ENCODE measurements at regions not wholly inside any gene's neighbourhood (a gene's known extent, or its start where the extent isn't known, plus 50 kb on each side); places are given as distances from the start of the nearest gene placed in this dataset.

DNA sequence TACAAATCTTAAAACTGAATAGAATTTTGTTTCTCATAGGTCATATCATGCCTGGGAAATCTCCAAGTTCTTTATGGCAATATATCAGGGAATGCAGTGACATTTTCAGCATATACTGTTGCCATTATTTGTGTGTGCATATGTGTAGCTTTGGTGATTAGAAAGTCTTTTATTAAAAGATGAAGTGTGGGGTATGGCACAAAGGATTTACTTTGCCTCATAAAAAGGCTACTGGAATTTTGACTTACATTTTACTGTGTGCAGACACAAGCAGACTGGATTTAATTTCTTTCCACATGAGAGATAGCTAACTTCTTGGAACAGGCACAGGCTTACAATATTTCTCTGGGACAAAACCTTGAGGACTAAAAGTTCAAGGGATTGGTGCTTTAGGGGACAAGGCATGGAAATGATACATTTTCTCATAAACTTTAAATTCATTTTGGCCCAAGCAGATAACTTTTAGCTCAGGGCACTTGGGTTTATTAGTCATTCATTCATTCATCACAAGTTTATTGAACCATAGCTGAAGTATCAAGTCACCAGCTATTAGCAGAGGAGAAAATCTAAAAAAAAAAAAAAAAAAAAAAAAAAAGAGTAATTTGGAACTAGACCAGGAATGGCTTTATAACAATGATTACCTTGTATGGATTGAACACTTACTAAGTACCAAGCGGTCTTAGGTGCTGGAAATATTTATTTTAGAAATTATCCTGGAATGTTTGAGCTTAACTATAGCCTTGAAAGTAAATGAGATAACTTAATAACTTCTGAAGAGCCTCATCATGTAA is 191.5 kb downstream of the SLIT2 start:
- DNase-seq (no peak), ATAC-seq (ENCODE audit: low FRiP score) (no peak)
- intact Hi-C loops (cut with DNase I) = no loop called here
- Histone ChIP-seq H3K27me3 (ENCODE audit: control insufficient read depth in 1 of 2, insufficient read depth in 2 of 2, low read length in 1 of 2) (no peaks in the 10 kb centered on the region), H3K4me3 (ENCODE audit: low read length in 2 of 2) (no peak overlapping the region), H3K9me3 (ENCODE audit: control insufficient read depth, low read length) (no peaks in the 10 kb centered on the region), H3K4me1 (ENCODE audit: control insufficient read depth in 1 of 2, insufficient read depth in 2 of 2, low read length in 2 of 2) (no peaks in the 10 kb centered on the region), H3K27ac (ENCODE audit: low read depth in 1 of 2, low read length in 2 of 2) (no peak overlapping the region), H3K36me3 (ENCODE audit: control insufficient read depth in 1 of 2, insufficient read depth in 2 of 2, low read length in 1 of 2) (no peaks in the 10 kb centered on the region)
- WGBS, 2 donors = 85 to 92% methylated on average over 1 of the region's 1 CpG

- ATAC-seq (ENCODE audit: low FRiP score) = no peak
- no peak overlapping the region for H3K27ac ChIP-seq (ENCODE audit: low read depth in 1 of 2, low read length in 2 of 2)
These were observed 193.1 kb downstream of the SLIT2 start for GRCh38 chr4:20444599-20445337.

DNA sequence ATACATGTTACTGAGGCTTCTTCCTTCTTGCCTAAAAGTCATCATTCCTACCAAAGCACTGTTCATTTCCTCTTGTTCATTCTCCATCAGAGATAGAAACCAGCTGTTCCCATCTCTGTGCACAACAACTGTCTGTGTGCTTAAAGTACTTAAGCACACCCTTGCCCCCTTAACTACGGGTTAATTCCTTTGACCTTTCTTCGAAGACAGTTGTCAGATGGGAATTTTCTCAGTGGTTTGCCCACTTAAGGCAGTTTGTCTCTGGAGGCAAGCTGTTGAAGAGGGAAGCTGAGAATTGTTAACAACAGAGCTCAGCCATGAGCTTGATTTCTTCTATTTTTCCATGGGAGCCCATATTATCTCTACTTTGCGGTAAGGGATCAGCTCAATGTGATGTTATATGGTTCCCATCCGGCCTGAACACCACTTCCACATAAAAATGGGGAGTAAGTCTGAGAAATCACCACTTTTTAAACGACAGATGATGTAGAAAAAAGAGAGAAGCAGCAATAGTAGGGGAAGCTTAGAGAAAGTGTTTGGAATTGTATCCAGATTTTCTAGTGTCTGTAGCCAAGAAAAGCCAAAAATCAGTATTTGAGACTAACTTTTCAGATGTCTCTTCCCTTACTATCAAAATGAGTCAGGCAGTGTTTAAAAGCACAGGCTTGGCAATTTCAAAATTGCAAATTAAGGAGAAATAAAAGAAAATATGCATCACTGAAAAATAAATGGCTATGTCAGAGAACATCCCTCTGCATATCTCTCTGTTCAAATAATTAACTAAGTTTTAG is 194.4 kb downstream of the SLIT2 start:
- no peaks in the 10 kb centered on the region for H3K36me3 ChIP-seq (ENCODE audit: control insufficient read depth in 1 of 2, insufficient read depth in 2 of 2, low read length in 1 of 2)
- H3K4me1 ChIP-seq (ENCODE audit: control insufficient read depth in 1 of 2, insufficient read depth in 2 of 2, low read length in 2 of 2) = no peaks in the 10 kb centered on the region
- no peak overlapping the region for H3K4me3 ChIP-seq (ENCODE audit: low read length in 2 of 2)
- no peak overlapping the region for H3K27ac ChIP-seq (ENCODE audit: low read depth in 1 of 2, low read length in 2 of 2)
- H3K27me3 ChIP-seq (ENCODE audit: control insufficient read depth in 1 of 2, insufficient read depth in 2 of 2, low read length in 1 of 2) = no peaks in the 10 kb centered on the region
- ATAC-seq (ENCODE audit: low FRiP score) (peak; percentile 40), DNase-seq (no peak)
- WGBS, 2 donors = 41 to 47% methylated on average over 5 of the region's 5 CpGs
- intact Hi-C loops (cut with DNase I) = no loop called here
- no peaks in the 10 kb centered on the region for H3K9me3 ChIP-seq (ENCODE audit: control insufficient read depth, low read length)

More at GRCh38 chr4:20444599-20445337, 193.1 kb downstream of the SLIT2 start:
- Histone ChIP-seq H3K9me3 (ENCODE audit: control insufficient read depth, low read length) (no peaks in the 10 kb centered on the region), H3K36me3 (ENCODE audit: control insufficient read depth in 1 of 2, insufficient read depth in 2 of 2, low read length in 1 of 2) (no peaks in the 10 kb centered on the region), H3K4me3 (ENCODE audit: low read length in 2 of 2) (no peak overlapping the region), H3K4me1 (ENCODE audit: control insufficient read depth in 1 of 2, insufficient read depth in 2 of 2, low read length in 2 of 2) (no peaks in the 10 kb centered on the region), H3K27me3 (ENCODE audit: control insufficient read depth in 1 of 2, insufficient read depth in 2 of 2, low read length in 1 of 2) (no peaks in the 10 kb centered on the region)
- 92 to 93% methylated on average over 3 of the region's 3 CpGs for WGBS, 2 donors
- DNase-seq = no peak
- intact Hi-C loops (cut with DNase I) = no loop called here

GRCh38 chr4:20447103-20447502 is 195.4 kb downstream of the SLIT2 start:
- Histone ChIP-seq H3K36me3 (ENCODE audit: control insufficient read depth in 1 of 2, insufficient read depth in 2 of 2, low read length in 1 of 2) (no peaks in the 10 kb centered on the region), H3K27me3 (ENCODE audit: control insufficient read depth in 1 of 2, insufficient read depth in 2 of 2, low read length in 1 of 2) (no peaks in the 10 kb centered on the region), H3K27ac (ENCODE audit: low read depth in 1 of 2, low read length in 2 of 2) (no peak overlapping the region), H3K4me3 (ENCODE audit: low read length in 2 of 2) (no peak overlapping the region), H3K9me3 (ENCODE audit: control insufficient read depth, low read length) (no peaks in the 10 kb centered on the region), H3K4me1 (ENCODE audit: control insufficient read depth in 1 of 2, insufficient read depth in 2 of 2, low read length in 2 of 2) (no peaks in the 10 kb centered on the region)
- DNase-seq (no peak), ATAC-seq (ENCODE audit: low FRiP score) (no peak)
- intact Hi-C loops (cut with DNase I) = no loop called here
- WGBS, 2 donors = 81 to 86% methylated on average over 2 of the region's 2 CpGs

DNA sequence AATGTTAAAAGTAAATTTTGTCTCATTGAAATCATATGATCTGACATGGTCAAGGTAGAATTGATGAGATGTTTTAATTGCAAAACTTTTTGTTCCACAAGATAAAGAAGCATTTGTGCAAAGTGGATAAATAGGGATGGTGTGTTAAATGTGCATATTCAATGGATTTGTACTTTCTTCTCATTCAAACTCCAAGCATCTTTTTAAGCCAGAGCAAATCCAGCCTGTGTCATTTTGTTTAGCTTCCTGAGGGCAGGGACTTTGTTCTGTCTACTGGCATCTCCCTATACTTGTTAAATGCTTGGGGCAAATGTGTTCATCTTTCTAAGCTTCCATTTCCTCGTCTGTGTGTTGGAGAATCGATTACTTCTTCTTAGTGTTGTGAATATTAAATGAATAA is 200.3 kb downstream of the SLIT2 start:
- Histone ChIP-seq H3K9me3 (ENCODE audit: control insufficient read depth, low read length) (no peaks in the 10 kb centered on the region), H3K27me3 (ENCODE audit: control insufficient read depth in 1 of 2, insufficient read depth in 2 of 2, low read length in 1 of 2) (no peaks in the 10 kb centered on the region), H3K4me1 (ENCODE audit: control insufficient read depth in 1 of 2, insufficient read depth in 2 of 2, low read length in 2 of 2) (no peaks in the 10 kb centered on the region), H3K27ac (ENCODE audit: low read depth in 1 of 2, low read length in 2 of 2) (no peak overlapping the region), H3K4me3 (ENCODE audit: low read length in 2 of 2) (no peak overlapping the region), H3K36me3 (ENCODE audit: control insufficient read depth in 1 of 2, insufficient read depth in 2 of 2, low read length in 1 of 2) (no peaks in the 10 kb centered on the region)
- DNase-seq (no peak), ATAC-seq (ENCODE audit: low FRiP score) (no peak)
- WGBS, 2 donors = 89 to 92% methylated on average over 2 of the region's 2 CpGs
- intact Hi-C loops (cut with DNase I) = no loop called here

DNA sequence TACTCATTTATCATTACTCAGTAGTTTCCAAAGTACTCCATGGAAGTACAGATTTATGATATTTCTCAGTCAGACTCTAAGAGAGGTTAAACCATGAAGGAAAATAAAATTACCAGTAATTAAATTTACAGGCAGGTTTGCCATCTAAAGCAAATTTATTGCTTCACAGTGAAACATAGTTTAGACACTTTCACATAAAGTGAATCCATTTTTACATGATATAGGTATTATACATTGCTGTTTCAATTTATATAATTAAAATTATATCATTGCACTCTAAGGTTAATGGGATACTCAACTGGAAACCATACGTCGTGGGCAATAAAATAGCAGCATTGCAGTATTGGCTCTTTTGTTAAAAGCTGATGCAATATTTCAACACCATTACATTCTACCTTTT is 202.8 kb downstream of the SLIT2 start:
- DNase-seq = no peak
- ATAC-seq (ENCODE audit: low FRiP score) = no peak
- intact Hi-C loops (cut with DNase I) = no loop called here
- WGBS, 2 donors = 88 to 90% methylated on average over 2 of the region's 2 CpGs
- H3K27ac ChIP-seq (ENCODE audit: low read depth in 1 of 2, low read length in 2 of 2) = no peak overlapping the region
- no peaks in the 10 kb centered on the region for H3K36me3 ChIP-seq (ENCODE audit: control insufficient read depth in 1 of 2, insufficient read depth in 2 of 2, low read length in 1 of 2)
- H3K4me1 ChIP-seq (ENCODE audit: control insufficient read depth in 1 of 2, insufficient read depth in 2 of 2, low read length in 2 of 2) = no peaks in the 10 kb centered on the region
- H3K9me3 ChIP-seq (ENCODE audit: control insufficient read depth, low read length) = no peaks in the 10 kb centered on the region
- no peaks in the 10 kb centered on the region for H3K27me3 ChIP-seq (ENCODE audit: control insufficient read depth in 1 of 2, insufficient read depth in 2 of 2, low read length in 1 of 2)
- no peak overlapping the region for H3K4me3 ChIP-seq (ENCODE audit: low read length in 2 of 2)

DNA sequence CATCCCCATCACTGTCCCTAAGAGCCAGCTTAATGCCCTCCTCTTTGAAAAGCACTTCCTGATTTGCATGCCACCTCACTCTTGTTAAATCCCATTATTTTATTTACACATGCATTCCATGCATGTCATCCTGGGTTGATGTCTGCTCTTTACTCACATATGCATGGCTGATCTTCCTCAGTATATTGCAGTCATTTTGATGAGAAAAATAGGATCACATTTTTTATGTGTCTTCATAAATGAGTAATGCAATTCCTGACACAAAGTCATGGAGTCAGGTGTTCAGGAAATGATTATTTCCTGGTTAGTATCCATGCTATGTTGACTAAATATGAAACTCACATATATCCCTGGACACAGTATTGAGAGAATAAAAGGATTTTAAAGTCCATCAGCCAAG is 204.7 kb downstream of the SLIT2 start:
- intact Hi-C loops (cut with DNase I) = no loop called here
- H3K27ac ChIP-seq (ENCODE audit: low read depth in 1 of 2, low read length in 2 of 2) = no peak overlapping the region
- H3K4me3 ChIP-seq (ENCODE audit: low read length in 2 of 2) = no peak overlapping the region
- peaks cover 0 to under 1% of the 10 kb centered on the region in 2 donors for H3K4me1 ChIP-seq (ENCODE audit: control insufficient read depth in 1 of 2, insufficient read depth in 2 of 2, low read length in 2 of 2)
- no peaks in the 10 kb centered on the region for H3K36me3 ChIP-seq (ENCODE audit: control insufficient read depth in 1 of 2, insufficient read depth in 2 of 2, low read length in 1 of 2)
- no peaks in the 10 kb centered on the region for H3K9me3 ChIP-seq (ENCODE audit: control insufficient read depth, low read length)
- ATAC-seq (ENCODE audit: low FRiP score) = no peak
- H3K27me3 ChIP-seq (ENCODE audit: control insufficient read depth in 1 of 2, insufficient read depth in 2 of 2, low read length in 1 of 2) = no peaks in the 10 kb centered on the region
- no peak for DNase-seq

- DNase-seq (no peak), ATAC-seq (ENCODE audit: low FRiP score) (no peak)
- H3K9me3 ChIP-seq (ENCODE audit: control insufficient read depth, low read length) = no peaks in the 10 kb centered on the region
- peaks cover 0 to 2% of the 10 kb centered on the region in 2 donors for H3K4me1 ChIP-seq (ENCODE audit: control insufficient read depth in 1 of 2, insufficient read depth in 2 of 2, low read length in 2 of 2)
- WGBS, 2 donors = 84 to 92% methylated on average over 4 of the region's 4 CpGs
- H3K27ac ChIP-seq (ENCODE audit: low read depth in 1 of 2, low read length in 2 of 2) = no peak overlapping the region
- no peaks in the 10 kb centered on the region for H3K27me3 ChIP-seq (ENCODE audit: control insufficient read depth in 1 of 2, insufficient read depth in 2 of 2, low read length in 1 of 2)
- no peak overlapping the region for H3K4me3 ChIP-seq (ENCODE audit: low read length in 2 of 2)
- intact Hi-C loops (cut with DNase I) = no loop called here
- H3K36me3 ChIP-seq (ENCODE audit: control insufficient read depth in 1 of 2, insufficient read depth in 2 of 2, low read length in 1 of 2) = no peaks in the 10 kb centered on the region
These were observed 210.9 kb downstream of the SLIT2 start for GRCh38 chr4:20462426-20463175.
